ENCODE measurements at regions not wholly inside any gene's neighbourhood (a gene's known extent, or its start where the extent isn't known, plus 50 kb on each side); places are given as distances from the start of the nearest gene placed in this dataset.
"Not testable (repeated sequence)": the region's sequence is repeated elsewhere in the genome, so short reads cannot be mapped to it uniquely, and the experiment has no call there.

GRCh38 chr18:60015826-60016225 lies 116.0 kb downstream of the PMAIP1 start:
- not testable (repeated sequence) for DNase-seq (ENCODE audit: low read depth)

DNA sequence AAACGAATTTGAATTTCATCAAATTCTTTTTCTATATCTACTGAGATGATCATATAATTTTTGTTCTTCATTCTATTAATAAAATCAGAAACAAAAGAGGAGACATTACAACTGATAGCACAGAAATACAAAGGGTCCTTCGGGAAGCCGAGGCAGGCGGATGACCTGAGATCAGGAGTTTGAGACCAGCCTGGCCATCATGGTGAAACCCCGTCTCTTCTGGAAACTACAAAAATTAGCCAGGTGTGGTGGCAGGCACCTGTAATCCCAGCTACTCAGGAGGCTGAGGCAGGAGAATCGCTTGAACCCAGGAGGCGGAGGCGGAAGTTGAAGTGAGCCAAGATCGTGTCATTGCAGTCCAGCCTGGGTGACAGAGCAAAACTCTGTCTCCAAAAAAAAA lies 113.4 kb downstream of the PMAIP1 start:
- DNase-seq (ENCODE audit: low read depth) = not testable (repeated sequence)

- DNase-seq (ENCODE audit: low read depth) = no peak
Observed at GRCh38 chr18:60010984-60011383, 111.2 kb downstream of the PMAIP1 start.

DNA sequence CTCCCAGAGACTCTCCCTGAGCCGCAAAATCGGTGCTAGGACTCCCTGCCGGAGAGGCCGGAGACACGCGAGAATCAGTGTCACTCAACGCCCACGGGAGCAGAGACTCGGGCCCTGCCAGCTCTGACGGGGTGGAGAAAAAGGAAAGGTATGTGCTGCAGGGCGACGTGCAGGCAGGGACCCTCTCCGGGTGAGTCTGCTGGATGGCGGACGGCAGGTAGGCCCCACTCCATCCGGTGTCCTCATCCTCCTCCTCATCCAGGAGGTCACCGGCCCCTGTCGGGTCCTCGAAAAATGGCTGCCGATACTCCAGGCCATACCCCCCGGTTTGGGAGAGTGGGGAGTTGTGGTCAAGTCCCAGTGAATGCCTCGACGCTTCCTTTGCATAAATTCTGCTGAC lies 110.7 kb downstream of the PMAIP1 start:
- DNase-seq (ENCODE audit: low read depth) = no peak

- no peak for DNase-seq (ENCODE audit: low read depth)
Observed at GRCh38 chr18:60007661-60008060, 107.9 kb downstream of the PMAIP1 start.

GRCh38 chr18:60003610-60004185 lies 103.9 kb downstream of the PMAIP1 start:
- DNase-seq (ENCODE audit: low read depth) = no peak

- no peak for DNase-seq (ENCODE audit: low read depth)
Observed at GRCh38 chr18:59996370-59996966, 96.7 kb downstream of the PMAIP1 start.

DNA sequence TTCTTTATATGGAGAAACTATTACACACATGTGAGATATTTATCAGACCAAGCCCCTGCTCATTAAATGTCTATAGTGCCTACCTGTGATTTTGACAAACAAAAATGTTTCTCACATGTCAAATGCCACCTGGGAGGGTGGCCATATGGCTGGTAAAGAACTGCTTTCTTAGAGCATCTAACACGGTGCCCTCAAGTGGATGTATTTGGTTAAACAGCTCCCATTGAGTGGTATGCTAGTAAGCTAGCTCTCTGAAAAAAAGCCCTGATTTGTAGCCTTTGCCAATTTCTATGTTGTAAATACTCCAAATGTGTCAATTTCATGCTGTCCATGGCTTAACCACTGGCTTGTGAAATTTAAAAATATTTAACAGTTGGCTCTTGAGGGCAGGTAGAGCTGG lies 94.6 kb downstream of the PMAIP1 start:
- no peak for DNase-seq (ENCODE audit: low read depth)

DNA sequence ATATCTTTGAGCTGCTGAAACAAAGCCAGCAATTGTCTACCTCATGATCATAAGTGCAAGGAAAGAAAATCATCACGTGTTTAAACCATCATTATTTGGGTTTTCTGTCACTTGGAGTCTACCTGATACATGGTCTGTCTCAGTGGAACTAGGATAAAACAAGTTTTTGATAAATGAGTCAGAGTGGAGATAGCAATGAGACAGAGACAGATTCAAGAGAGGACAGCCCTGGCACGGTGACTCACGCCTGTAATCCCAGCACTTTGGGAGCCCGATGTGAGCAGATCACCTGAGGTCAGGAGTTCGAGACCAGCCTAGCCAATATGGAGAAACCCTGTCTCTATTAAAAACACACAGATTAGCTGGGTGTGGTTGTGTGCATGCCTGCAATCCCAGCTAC lies 93.8 kb downstream of the PMAIP1 start:
- DNase-seq (ENCODE audit: low read depth) = no peak

DNA sequence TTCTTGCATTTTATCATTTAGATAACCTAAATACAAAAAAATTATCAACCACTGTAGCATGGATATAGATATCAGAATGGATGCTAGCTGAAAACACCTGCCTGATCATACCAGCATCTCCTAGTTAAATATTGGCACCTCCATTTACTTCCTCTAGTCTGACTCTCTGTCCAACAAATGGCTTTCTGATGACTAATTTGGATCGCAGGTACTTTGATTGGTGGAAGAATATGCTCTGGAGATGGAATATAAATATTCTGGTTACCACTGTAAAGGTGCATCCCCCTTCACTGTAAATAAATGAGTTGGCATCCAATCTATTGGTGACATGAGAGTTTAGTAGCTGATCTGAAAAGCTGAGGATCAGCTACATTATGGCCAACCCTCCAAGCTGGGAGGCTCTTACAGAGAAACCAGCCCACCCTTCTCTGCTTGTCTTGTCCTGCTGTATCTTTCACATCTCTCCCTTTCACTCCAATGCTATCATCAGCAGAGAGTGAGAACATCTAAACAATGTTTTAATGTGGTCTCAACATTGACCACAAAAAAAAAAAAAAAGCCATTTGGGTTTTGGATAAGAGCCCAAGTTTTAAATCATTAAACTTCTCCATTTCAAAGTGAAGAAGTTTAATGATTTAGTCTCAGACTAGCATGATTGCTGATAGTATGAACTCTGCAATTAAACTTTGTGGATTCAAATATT lies 90.5 kb downstream of the PMAIP1 start:
- DNase-seq (ENCODE audit: low read depth) = no peak

- DNase-seq (ENCODE audit: low read depth) = peak; percentile 27
Observed at GRCh38 chr18:59988098-59988706, 88.4 kb downstream of the PMAIP1 start.

GRCh38 chr18:59987102-59987501 lies 87.3 kb downstream of the PMAIP1 start:
- no peak for DNase-seq (ENCODE audit: low read depth)

- DNase-seq (ENCODE audit: low read depth) = no peak
Observed at GRCh38 chr18:59986139-59986538, 86.3 kb downstream of the PMAIP1 start.

GRCh38 chr18:59985289-59985688 lies 85.5 kb downstream of the PMAIP1 start:
- no peak for DNase-seq (ENCODE audit: low read depth)

DNA sequence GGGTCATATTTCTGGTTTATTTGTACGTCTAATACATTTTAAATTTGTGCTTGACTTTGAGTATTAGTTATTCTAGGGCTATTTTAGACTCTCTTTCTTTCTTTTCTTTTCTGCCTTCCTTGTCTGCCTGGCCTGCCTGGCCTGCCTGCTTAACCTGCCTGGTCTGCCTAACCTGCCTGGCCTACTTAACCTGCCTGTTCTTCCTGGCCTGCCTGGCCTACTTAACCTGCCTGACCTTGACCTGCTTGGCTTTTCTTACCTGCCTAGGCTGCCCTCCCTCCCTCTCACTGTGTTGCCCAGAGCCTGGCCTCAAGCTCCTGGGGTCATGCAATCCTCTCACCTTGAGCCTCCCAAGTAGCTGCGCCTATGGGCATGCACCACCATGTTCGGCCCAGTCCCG lies 83.7 kb downstream of the PMAIP1 start:
- no peak for DNase-seq (ENCODE audit: low read depth)

DNA sequence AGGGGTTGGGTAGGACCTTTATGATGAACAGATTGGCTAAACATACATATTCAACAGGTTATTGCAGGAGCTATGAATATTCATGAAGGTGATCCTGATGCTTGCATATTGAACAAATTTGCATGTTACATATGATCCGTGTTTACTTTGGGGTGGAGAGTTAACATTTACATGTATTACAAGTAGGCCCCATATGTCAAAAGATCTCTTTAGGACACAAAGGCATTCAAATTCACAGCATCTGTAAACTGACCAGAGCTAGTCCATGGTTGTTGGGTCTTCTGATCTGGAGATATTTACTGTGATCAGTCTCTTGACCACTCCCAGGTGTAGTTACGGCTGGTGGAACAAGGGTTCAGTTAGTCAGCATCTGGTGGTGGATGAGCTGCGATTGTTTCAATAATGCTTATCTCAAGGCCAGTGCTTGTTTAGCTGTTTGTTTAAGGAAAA lies 80.4 kb downstream of the PMAIP1 start:
- no peak for DNase-seq (ENCODE audit: low read depth)

- DNase-seq (ENCODE audit: low read depth) = no peak
Observed at GRCh38 chr18:59971871-59972428, 72.2 kb downstream of the PMAIP1 start.

GRCh38 chr18:59971144-59971543 lies 71.3 kb downstream of the PMAIP1 start:
- not testable (repeated sequence) for DNase-seq (ENCODE audit: low read depth)

DNA sequence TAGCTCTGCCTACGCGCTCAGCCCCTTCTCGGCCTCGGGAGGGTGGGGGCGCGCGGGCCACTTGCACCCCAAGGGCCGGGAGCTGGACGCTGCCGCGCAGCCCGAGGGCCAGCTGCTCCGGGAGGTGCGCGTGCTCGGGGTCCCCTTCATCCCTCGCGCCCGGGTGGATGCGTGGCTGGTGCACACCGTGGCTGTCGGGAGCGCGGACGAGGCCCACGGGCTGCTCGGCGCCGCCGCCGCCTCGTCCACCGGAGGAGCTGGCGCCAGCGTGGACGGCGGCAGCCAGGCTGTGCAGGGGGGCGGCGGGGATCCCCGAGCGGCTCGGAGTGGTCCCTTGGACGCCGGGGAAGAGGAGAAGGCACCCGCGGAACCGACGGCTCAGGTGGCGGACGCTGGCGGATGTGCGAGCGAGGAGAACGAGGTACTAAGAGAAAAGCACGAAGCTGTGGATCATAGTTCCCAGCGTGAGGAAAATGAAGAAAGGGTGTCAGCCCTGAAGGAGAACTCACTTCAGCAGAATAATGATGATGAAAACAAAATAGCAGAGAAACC lies 69.8 kb downstream of the PMAIP1 start:
- not testable (repeated sequence) for DNase-seq (ENCODE audit: low read depth)

DNA sequence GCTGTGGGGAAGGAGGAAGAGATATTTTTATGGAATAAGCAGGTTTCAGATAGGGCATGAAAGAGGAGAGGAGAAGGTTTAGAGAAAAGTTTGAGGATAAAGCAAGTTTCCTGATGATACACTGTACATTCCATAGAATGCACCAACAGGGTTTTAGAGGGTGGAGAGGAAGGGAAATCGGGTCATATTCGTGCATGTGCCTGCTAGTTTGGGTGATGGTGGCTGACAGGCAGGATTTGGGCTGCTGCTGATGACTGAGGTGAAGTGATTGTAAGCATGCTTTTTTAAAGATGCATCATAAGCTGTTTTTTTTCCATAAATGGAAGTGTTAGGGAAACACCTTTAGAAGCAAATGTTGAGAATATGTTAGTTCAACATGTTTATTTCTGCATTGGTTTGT lies 68.8 kb downstream of the PMAIP1 start:
- DNase-seq (ENCODE audit: low read depth) = no peak

- DNase-seq (ENCODE audit: low read depth) = no peak
Observed at GRCh38 chr18:59967878-59968277, 68.1 kb downstream of the PMAIP1 start.

DNA sequence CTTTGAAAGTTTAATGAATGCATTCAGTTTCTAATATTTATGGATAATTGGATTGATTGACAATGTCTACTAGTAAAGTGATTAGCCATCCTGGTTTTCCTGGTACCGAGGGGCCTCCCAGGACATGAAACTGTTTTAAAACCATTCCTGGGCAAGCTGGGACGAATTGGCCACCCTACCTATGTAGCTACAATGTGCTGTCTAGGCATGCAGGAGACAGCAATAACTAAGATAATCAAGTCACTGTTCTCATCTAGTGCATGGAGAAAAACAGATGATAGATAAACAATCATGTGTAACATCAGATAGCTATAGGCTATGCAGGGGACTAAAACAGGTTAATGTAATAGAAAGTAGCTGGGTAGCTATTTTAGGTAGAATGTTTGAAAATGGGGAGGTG lies 67.1 kb downstream of the PMAIP1 start:
- DNase-seq (ENCODE audit: low read depth) = no peak

DNA sequence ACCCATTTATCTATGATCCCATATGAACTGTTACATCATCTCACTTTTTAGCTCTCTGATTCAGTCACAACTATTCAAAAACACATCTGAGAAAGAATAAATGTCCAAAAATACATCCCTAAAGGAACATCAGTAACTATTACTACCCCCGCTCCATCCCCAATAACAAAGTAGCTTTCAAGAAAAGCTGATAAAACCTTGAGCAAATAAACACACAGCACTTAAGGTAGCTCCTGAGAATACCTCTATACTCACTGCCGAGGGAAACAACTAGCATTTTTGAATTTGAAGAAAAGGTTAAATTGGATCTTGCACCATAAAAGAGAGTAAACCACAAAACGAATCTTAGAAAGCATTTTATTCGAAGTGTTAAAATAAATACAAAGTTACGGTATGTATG lies 63.4 kb downstream of the PMAIP1 start:
- DNase-seq (ENCODE audit: low read depth) = no peak

Measured in activated T-cell treated with anti-CD3 and anti-CD28 coated beads for 48 hours (primary cell).